ENCODE measurements at regions not wholly inside any gene's neighbourhood (a gene's known extent, or its start where the extent isn't known, plus 50 kb on each side); places are given as distances from the start of the nearest gene placed in this dataset.

- H3K27me3 ChIP-seq: no peaks in the 10 kb centered on the region
- no peaks in the 10 kb centered on the region for H3K36me3 ChIP-seq
- ATAC-seq: peak; percentile 83
- intact Hi-C loops (cut with DNase I): no loop called here
- no peak overlapping the region for H3K27ac ChIP-seq
- H3K9me3 ChIP-seq: no peaks in the 10 kb centered on the region
- no peaks in the 10 kb centered on the region for H3K4me1 ChIP-seq
- no peak for DNase-seq
- H3K4me3 ChIP-seq: no peak overlapping the region
- TF ChIP-seq, protein P1, sequence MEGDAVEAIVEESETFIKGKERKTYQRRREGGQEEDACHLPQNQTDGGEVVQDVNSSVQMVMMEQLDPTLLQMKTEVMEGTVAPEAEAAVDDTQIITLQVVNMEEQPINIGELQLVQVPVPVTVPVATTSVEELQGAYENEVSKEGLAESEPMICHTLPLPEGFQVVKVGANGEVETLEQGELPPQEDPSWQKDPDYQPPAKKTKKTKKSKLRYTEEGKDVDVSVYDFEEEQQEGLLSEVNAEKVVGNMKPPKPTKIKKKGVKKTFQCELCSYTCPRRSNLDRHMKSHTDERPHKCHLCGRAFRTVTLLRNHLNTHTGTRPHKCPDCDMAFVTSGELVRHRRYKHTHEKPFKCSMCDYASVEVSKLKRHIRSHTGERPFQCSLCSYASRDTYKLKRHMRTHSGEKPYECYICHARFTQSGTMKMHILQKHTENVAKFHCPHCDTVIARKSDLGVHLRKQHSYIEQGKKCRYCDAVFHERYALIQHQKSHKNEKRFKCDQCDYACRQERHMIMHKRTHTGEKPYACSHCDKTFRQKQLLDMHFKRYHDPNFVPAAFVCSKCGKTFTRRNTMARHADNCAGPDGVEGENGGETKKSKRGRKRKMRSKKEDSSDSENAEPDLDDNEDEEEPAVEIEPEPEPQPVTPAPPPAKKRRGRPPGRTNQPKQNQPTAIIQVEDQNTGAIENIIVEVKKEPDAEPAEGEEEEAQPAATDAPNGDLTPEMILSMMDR (IDR thresholded peaks at IDR 0.05): no peak
Measured at GRCh38 chr7:156073366-156074052, 261.2 kb upstream of the SHH start.

DNA sequence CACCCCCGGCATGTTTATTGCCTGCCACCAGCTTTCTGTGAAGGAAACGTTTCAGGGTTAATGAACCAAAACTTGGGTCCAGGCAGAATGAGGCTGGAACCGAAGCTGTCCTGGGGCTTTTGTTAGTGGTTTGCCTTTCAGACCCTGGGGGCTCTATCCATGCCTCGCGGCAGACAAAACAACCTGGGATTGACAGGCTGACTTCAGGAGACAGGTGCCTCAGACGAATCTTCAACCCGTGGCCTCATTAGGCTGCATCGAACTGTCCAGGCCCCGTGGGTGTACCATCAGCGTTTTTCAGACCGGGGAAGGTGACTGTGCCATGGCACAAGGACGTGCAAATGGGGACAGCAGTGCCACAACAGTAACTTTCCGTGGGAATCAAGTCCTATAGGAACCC, 259.3 kb upstream of the SHH start:
- H3K4me3 ChIP-seq: no peak overlapping the region
- H3K27ac ChIP-seq: no peak overlapping the region
- intact Hi-C loops (cut with DNase I): no loop called here
- no peaks in the 10 kb centered on the region for H3K27me3 ChIP-seq
- no peaks in the 10 kb centered on the region for H3K4me1 ChIP-seq
- H3K9me3 ChIP-seq: no peaks in the 10 kb centered on the region
- TF ChIP-seq, protein P1 (IDR thresholded peaks at IDR 0.05): no peak
- DNase-seq (no peak), ATAC-seq (no peak)
- H3K36me3 ChIP-seq: no peaks in the 10 kb centered on the region

GRCh38 chr7:156069891-156070290, 257.6 kb upstream of the SHH start:
- no peaks in the 10 kb centered on the region for H3K27me3 ChIP-seq
- no peak overlapping the region for H3K27ac ChIP-seq
- intact Hi-C loops (cut with DNase I): no loop called here
- H3K9me3 ChIP-seq: no peaks in the 10 kb centered on the region
- H3K36me3 ChIP-seq: no peaks in the 10 kb centered on the region
- H3K4me3 ChIP-seq: no peak overlapping the region
- ATAC-seq (no peak), DNase-seq (no peak)
- TF ChIP-seq, protein P1 (IDR thresholded peaks at IDR 0.05): no peak
- no peaks in the 10 kb centered on the region for H3K4me1 ChIP-seq

DNA sequence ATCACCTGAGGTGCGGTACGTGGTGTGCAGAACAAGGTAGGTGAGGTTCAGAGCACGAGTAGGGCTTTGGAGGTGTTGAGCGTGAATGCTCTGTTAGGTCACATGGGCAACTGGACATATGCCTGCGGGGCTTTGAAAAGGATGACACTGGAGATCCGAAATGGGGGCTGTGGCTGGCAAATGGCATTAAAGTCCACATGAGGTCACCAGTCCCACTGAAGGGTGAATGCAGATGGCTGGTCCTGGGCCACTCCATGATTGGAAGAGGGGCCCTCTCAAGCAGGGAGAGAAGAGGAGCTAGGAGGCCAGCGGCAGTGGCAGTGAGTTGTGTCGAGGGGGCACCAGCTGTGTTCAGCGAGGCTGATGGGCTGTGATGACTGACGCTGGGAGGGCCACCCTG, 254.9 kb upstream of the SHH start:
- Histone ChIP-seq H3K27me3 (no peaks in the 10 kb centered on the region), H3K9me3 (no peaks in the 10 kb centered on the region), H3K4me3 (no peak overlapping the region), H3K27ac (no peak overlapping the region), H3K36me3 (no peaks in the 10 kb centered on the region), H3K4me1 (no peaks in the 10 kb centered on the region)
- DNase-seq (no peak), ATAC-seq (no peak)
- TF ChIP-seq, protein P1 (IDR thresholded peaks at IDR 0.05): no peak
- intact Hi-C loops (cut with DNase I): no loop called here

- no peak overlapping the region for H3K4me3 ChIP-seq
- DNase-seq (no peak), ATAC-seq (peak; percentile 45)
- H3K36me3 ChIP-seq: no peaks in the 10 kb centered on the region
- intact Hi-C loops (cut with DNase I): no loop called here
- no peak overlapping the region for H3K27ac ChIP-seq
- no peaks in the 10 kb centered on the region for H3K27me3 ChIP-seq
- H3K9me3 ChIP-seq: peaks cover 0 to 4% of the 10 kb centered on the region in 2 donors
- TF ChIP-seq, protein P1 (IDR thresholded peaks at IDR 0.05): no peak
- H3K4me1 ChIP-seq: no peaks in the 10 kb centered on the region
Measured at GRCh38 chr7:156065400-156065799, 253.1 kb upstream of the SHH start.

Data from left lung (tissue), 4 donors.